HEK293T (cell line): ENCODE measurements at regions not wholly inside any gene's neighbourhood (a gene's known extent, or its start where the extent isn't known, plus 50 kb on each side); places are given as distances from the start of the nearest gene placed in this dataset.

ENCODE experiments used
- BHLHE40 ChIP-seq: fragments of 450-650 bp; IDR thresholded peaks from 2 replicates; pipeline ENCODE4 v1.6.1; 2016; ENCODE audit warnings: mild to moderate bottlenecking, moderate library complexity, borderline replicate concordance
- ELF4 ChIP-seq: fragments of 450-650 bp; IDR thresholded peaks from 2 replicates; pipeline ENCODE4 v1.6.1; 2017; ENCODE audit warnings: antibody characterized with exemption
- FOXA1 ChIP-seq: fragments of 450-650 bp; IDR thresholded peaks from 2 replicates; pipeline ENCODE4 v1.6.1; 2016; ENCODE audit warnings: mild to moderate bottlenecking
- FOXM1 ChIP-seq: fragments of 450-650 bp; IDR thresholded peaks from 2 replicates; pipeline ENCODE4 v1.6.1; 2017; ENCODE audit warnings: mild to moderate bottlenecking, borderline replicate concordance
- HDGF ChIP-seq: fragments of 450-650 bp; IDR thresholded peaks from 2 replicates; pipeline ENCODE4 v1.6.1; 2017; ENCODE audit warnings: antibody characterized with exemption, borderline replicate concordance
- NFRKB ChIP-seq: fragments of 450-650 bp; IDR thresholded peaks from 2 replicates; pipeline ENCODE4 v1.6.1; 2016; ENCODE audit warnings: mild to moderate bottlenecking, moderate library complexity
- PKNOX1 ChIP-seq: fragments of 450-650 bp; IDR thresholded peaks from 2 replicates; pipeline ENCODE4 v1.6.1; 2016
- SP1 ChIP-seq: fragments of 450-650 bp; IDR thresholded peaks from 2 replicates; pipeline ENCODE4 v1.6.1; 2017
- TARDBP ChIP-seq: fragments of 450-650 bp; IDR thresholded peaks from 2 replicates; pipeline ENCODE4 v1.6.1; 2016

DNA sequence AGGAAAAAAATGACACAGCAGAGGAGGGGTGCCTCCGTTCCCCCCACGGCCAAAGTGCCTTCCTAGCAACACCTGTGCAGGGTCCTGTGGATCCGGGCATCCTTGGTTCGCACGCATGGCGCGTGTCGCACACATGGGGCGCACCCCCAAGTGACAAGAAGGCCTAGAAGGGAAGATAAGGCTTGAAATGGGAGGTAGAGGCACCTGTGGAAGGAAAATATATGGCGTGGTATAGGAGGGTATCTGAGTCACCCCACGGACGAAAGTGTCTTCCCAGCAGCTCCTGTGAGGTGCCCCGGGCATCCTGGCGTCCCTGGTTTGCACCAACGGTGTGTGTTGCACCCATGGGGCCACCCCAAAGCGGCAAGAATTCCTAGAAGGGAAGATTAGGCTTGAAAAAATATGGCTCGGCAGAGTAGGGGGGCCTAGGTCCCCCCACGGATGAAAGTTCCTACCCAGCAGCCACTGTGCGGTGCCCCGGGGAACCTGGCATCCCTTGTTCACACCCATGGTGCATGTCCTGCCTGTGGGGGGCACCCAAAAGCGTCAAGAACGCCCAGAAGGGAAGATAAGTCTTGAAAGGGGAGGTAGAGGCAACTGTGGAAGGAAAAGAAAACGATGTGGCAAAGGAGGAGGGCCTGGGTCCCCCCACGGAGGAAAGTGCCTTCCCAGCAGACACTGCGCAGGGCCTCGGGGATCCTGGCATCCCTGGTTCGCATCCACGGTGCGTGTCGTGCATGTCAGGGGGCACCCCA, 280.0 kb downstream of the ALG10 start:
- TF ChIP-seq SP1 (no peak), TARDBP (no peak), FOXM1 (no peak), ELF4 (no peak), NFRKB (no peak), FOXA1 (no peak), HDGF (no peak), BHLHE40 (no peak), PKNOX1 (no peak)
